Immature natural killer cell (primary cell): ENCODE measurements at regions not wholly inside any gene's neighbourhood (a gene's known extent, or its start where the extent isn't known, plus 50 kb on each side); places are given as distances from the start of the nearest gene placed in this dataset.

Experiments used
- DNase-seq, 3 donors: peaks; one replicate each; pipeline ENCODE4 v3.0.0; 2022; ENCODE audit warnings: mixed read lengths in 1 of 3
- H3K27ac Mint-ChIP-seq, 6 donors: one replicate each; pipeline ENCODE4 v1.8.0; 2020; ENCODE audit warnings: mixed read lengths in 6 of 6, mild to moderate bottlenecking in 5 of 6, inconsistent platforms in 4 of 6, moderate library complexity in 3 of 6
- H3K27me3 Mint-ChIP-seq, 3 donors: one replicate each; pipeline ENCODE4 v1.8.0; 2020 to 2021; ENCODE audit warnings: low read depth in 3 of 3, mild to moderate bottlenecking in 3 of 3, mixed read lengths in 3 of 3, moderate library complexity in 3 of 3, inconsistent platforms in 1 of 3
- H3K36me3 Mint-ChIP-seq, 3 donors: one replicate each; pipeline ENCODE4 v1.8.0; 2020; ENCODE audit warnings: mixed read lengths in 3 of 3, inconsistent platforms in 2 of 3, mild to moderate bottlenecking in 2 of 3
- H3K4me1 Mint-ChIP-seq, 2 donors: one replicate each; pipeline ENCODE4 v1.8.0; 2020; ENCODE audit warnings: inconsistent platforms in 2 of 2, mild to moderate bottlenecking in 2 of 2, mixed read lengths in 2 of 2, moderate library complexity in 1 of 2
- H3K4me3 Mint-ChIP-seq, 5 donors: one replicate each; pipeline ENCODE4 v1.8.0; 2020; ENCODE audit warnings: mild to moderate bottlenecking in 5 of 5, mixed read lengths in 5 of 5, inconsistent platforms in 3 of 5, moderate library complexity in 3 of 5
- H3K9me3 Mint-ChIP-seq, 6 donors: one replicate each; pipeline ENCODE4 v1.8.0; 2020; ENCODE audit warnings: mild to moderate bottlenecking in 6 of 6, mixed read lengths in 6 of 6, inconsistent platforms in 4 of 6, moderate library complexity in 3 of 6

- Mint-ChIP-seq H3K4me1 (no peaks in the 10 kb centered on the region), H3K4me3 (no peak overlapping the region), H3K27me3 (peaks cover 0 to 2% (median 0%) of the 10 kb centered on the region in 3 donors), H3K27ac (no peak overlapping the region), H3K36me3 (no peaks in the 10 kb centered on the region), H3K9me3 (peaks cover 3 to 15% (median 4%) of the 10 kb centered on the region in 6 donors)
- DNase-seq: no peak
Measured at GRCh38 chr3:168991803-168992202, 671.7 kb downstream of the MECOM start.

- Mint-ChIP-seq H3K27ac (no peak overlapping the region), H3K27me3 (peaks cover 0 to 2% (median 0%) of the 10 kb centered on the region in 3 donors), H3K36me3 (no peaks in the 10 kb centered on the region), H3K9me3 (peaks cover 0 to 15% (median 4%) of the 10 kb centered on the region in 6 donors), H3K4me3 (no peak overlapping the region), H3K4me1 (no peaks in the 10 kb centered on the region)
- DNase-seq: no peak
Measured at GRCh38 chr3:168990621-168991020, 672.9 kb downstream of the MECOM start.

GRCh38 chr3:168990134-168990533, 673.4 kb downstream of the MECOM start:
- Mint-ChIP-seq H3K9me3 (peaks cover 0 to 15% (median 5%) of the 10 kb centered on the region in 6 donors), H3K27me3 (peaks cover 0 to 2% (median 0%) of the 10 kb centered on the region in 3 donors), H3K27ac (no peak overlapping the region), H3K4me3 (no peak overlapping the region), H3K36me3 (no peaks in the 10 kb centered on the region), H3K4me1 (no peaks in the 10 kb centered on the region)
- DNase-seq: no peak

GRCh38 chr3:168989396-168989795, 674.1 kb downstream of the MECOM start:
- Mint-ChIP-seq H3K4me3 (no peak overlapping the region), H3K27me3 (peaks cover 0 to 2% (median 1%) of the 10 kb centered on the region in 3 donors), H3K36me3 (no peaks in the 10 kb centered on the region), H3K9me3 (peaks cover 3 to 15% (median 5%) of the 10 kb centered on the region in 6 donors), H3K27ac (no peak overlapping the region), H3K4me1 (no peaks in the 10 kb centered on the region)
- DNase-seq: no peak

GRCh38 chr3:168988853-168989252, 674.7 kb downstream of the MECOM start:
- DNase-seq: no peak
- Mint-ChIP-seq H3K4me1 (no peaks in the 10 kb centered on the region), H3K27me3 (peaks cover 0 to 2% (median 1%) of the 10 kb centered on the region in 3 donors), H3K4me3 (no peak overlapping the region), H3K36me3 (no peaks in the 10 kb centered on the region), H3K9me3 (peaks cover 3 to 12% (median 5%) of the 10 kb centered on the region in 6 donors), H3K27ac (no peak overlapping the region)

GRCh38 chr3:168984872-168985271, 678.6 kb downstream of the MECOM start:
- peaks cover 0 to 2% (median 1%) of the 10 kb centered on the region in 3 donors for H3K27me3 Mint-ChIP-seq

GRCh38 chr3:168983046-168983445, 680.5 kb downstream of the MECOM start:
- H3K36me3 Mint-ChIP-seq: no peaks in the 10 kb centered on the region
- H3K27ac Mint-ChIP-seq: no peak overlapping the region

More at GRCh38 chr3:168984872-168985271, 678.6 kb downstream of the MECOM start:
- H3K9me3 Mint-ChIP-seq: peaks cover 0 to 8% (median 1%) of the 10 kb centered on the region in 6 donors
- H3K27ac Mint-ChIP-seq: no peak overlapping the region
- no peak overlapping the region for H3K4me3 Mint-ChIP-seq
- DNase-seq: no peak
- H3K36me3 Mint-ChIP-seq: no peaks in the 10 kb centered on the region
- no peaks in the 10 kb centered on the region for H3K4me1 Mint-ChIP-seq

GRCh38 chr3:168981396-168981795, 682.1 kb downstream of the MECOM start:
- Mint-ChIP-seq H3K4me1 (no peaks in the 10 kb centered on the region), H3K27ac (no peak overlapping the region), H3K27me3 (peaks cover 0 to 1% (median 0%) of the 10 kb centered on the region in 3 donors), H3K36me3 (no peaks in the 10 kb centered on the region), H3K4me3 (no peak overlapping the region), H3K9me3 (peaks cover 0 to 10% (median 3%) of the 10 kb centered on the region in 6 donors)
- DNase-seq: no peak

More at GRCh38 chr3:168983046-168983445, 680.5 kb downstream of the MECOM start:
- Mint-ChIP-seq H3K4me1 (no peaks in the 10 kb centered on the region), H3K9me3 (peaks cover 0 to 9% (median 1%) of the 10 kb centered on the region in 6 donors), H3K4me3 (no peak overlapping the region), H3K27me3 (peaks cover 0 to 1% (median 0%) of the 10 kb centered on the region in 3 donors)
- no peak for DNase-seq

GRCh38 chr3:168977716-168978374, 685.7 kb downstream of the MECOM start:
- Mint-ChIP-seq H3K36me3 (no peaks in the 10 kb centered on the region), H3K9me3 (peaks cover 0 to 9% (median 1%) of the 10 kb centered on the region in 6 donors), H3K27me3 (no peaks in the 10 kb centered on the region), H3K4me1 (no peaks in the 10 kb centered on the region), H3K27ac (no peak overlapping the region), H3K4me3 (no peak overlapping the region)
- DNase-seq: no peak

- no peak for DNase-seq
- Mint-ChIP-seq H3K27me3 (no peaks in the 10 kb centered on the region), H3K9me3 (peaks cover 0 to 9% (median 1%) of the 10 kb centered on the region in 6 donors), H3K36me3 (no peaks in the 10 kb centered on the region), H3K4me1 (no peaks in the 10 kb centered on the region), H3K27ac (no peak overlapping the region), H3K4me3 (no peak overlapping the region)
Measured at GRCh38 chr3:168976969-168977368, 686.5 kb downstream of the MECOM start.

GRCh38 chr3:168975576-168975975, 687.9 kb downstream of the MECOM start:
- Mint-ChIP-seq H3K27ac (no peak overlapping the region), H3K36me3 (no peaks in the 10 kb centered on the region), H3K9me3 (peaks cover 0 to 15% (median 6%) of the 10 kb centered on the region in 6 donors), H3K27me3 (no peaks in the 10 kb centered on the region), H3K4me1 (no peaks in the 10 kb centered on the region), H3K4me3 (no peak overlapping the region)
- no peak for DNase-seq

GRCh38 chr3:168974617-168975403, 688.7 kb downstream of the MECOM start:
- H3K36me3 Mint-ChIP-seq: no peaks in the 10 kb centered on the region
- DNase-seq: no peak

GRCh38 chr3:168973897-168974296, 689.6 kb downstream of the MECOM start:
- Mint-ChIP-seq H3K9me3 (peaks cover 0 to 15% (median 3%) of the 10 kb centered on the region in 6 donors), H3K27ac (no peak overlapping the region), H3K27me3 (no peaks in the 10 kb centered on the region), H3K36me3 (no peaks in the 10 kb centered on the region), H3K4me3 (no peak overlapping the region), H3K4me1 (no peaks in the 10 kb centered on the region)
- no peak for DNase-seq

More at GRCh38 chr3:168974617-168975403, 688.7 kb downstream of the MECOM start:
- Mint-ChIP-seq H3K27me3 (no peaks in the 10 kb centered on the region), H3K9me3 (peaks cover 0 to 15% (median 3%) of the 10 kb centered on the region in 6 donors), H3K4me3 (no peak overlapping the region), H3K27ac (no peak overlapping the region), H3K4me1 (no peaks in the 10 kb centered on the region)

- peaks cover 0 to 15% (median 3%) of the 10 kb centered on the region in 6 donors for H3K9me3 Mint-ChIP-seq
- no peak for DNase-seq
- H3K27ac Mint-ChIP-seq: no peak overlapping the region
- H3K4me3 Mint-ChIP-seq: no peak overlapping the region
- no peaks in the 10 kb centered on the region for H3K36me3 Mint-ChIP-seq
- no peaks in the 10 kb centered on the region for H3K4me1 Mint-ChIP-seq
- H3K27me3 Mint-ChIP-seq: no peaks in the 10 kb centered on the region
Measured at GRCh38 chr3:168973206-168973605, 690.3 kb downstream of the MECOM start.
